ENCODE measurements at regions not wholly inside any gene's neighbourhood (a gene's known extent, or its start where the extent isn't known, plus 50 kb on each side); places are given as distances from the start of the nearest gene placed in this dataset.

DNA sequence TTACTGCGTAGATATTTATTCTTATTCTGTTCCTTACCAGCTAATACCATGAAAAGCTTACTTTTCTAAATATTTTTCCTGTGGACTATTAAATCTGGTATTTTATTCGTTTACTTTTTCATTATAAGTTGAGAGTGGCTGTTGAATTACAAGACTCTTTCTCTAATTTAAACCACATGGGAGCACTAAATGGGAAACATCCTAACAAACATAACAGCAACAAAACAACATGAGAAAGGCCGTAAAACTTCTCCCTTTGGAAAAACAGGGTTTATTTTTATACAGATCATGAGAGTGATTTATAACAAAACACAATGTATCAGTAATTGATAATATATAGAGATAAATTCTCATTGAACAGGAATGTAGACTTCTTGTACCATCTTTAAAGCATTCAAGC, 1592.1 kb downstream of the EFNB2 start:
- TF ChIP-seq, protein P1, sequence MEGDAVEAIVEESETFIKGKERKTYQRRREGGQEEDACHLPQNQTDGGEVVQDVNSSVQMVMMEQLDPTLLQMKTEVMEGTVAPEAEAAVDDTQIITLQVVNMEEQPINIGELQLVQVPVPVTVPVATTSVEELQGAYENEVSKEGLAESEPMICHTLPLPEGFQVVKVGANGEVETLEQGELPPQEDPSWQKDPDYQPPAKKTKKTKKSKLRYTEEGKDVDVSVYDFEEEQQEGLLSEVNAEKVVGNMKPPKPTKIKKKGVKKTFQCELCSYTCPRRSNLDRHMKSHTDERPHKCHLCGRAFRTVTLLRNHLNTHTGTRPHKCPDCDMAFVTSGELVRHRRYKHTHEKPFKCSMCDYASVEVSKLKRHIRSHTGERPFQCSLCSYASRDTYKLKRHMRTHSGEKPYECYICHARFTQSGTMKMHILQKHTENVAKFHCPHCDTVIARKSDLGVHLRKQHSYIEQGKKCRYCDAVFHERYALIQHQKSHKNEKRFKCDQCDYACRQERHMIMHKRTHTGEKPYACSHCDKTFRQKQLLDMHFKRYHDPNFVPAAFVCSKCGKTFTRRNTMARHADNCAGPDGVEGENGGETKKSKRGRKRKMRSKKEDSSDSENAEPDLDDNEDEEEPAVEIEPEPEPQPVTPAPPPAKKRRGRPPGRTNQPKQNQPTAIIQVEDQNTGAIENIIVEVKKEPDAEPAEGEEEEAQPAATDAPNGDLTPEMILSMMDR (IDR thresholded peaks at IDR 0.05), result no peak
- no peak for TF ChIP-seq POLR2AphosphoS5 (IDR thresholded peaks at IDR 0.05)
